Nephron progenitor cell (in vitro differentiated cells): ENCODE measurements at regions not wholly inside any gene's neighbourhood (a gene's known extent, or its start where the extent isn't known, plus 50 kb on each side); places are given as distances from the start of the nearest gene placed in this dataset.

ENCODE experiments used
- DNase-seq: peaks from one replicate; pipeline ENCODE4 v3.0.0; 2021
- H3K27ac Mint-ChIP-seq: 2 replicates; pipeline ENCODE4 v1.8.0; 2021; ENCODE audit warnings: mild to moderate bottlenecking, moderate library complexity, mixed read lengths
- H3K27me3 Mint-ChIP-seq: 2 replicates; pipeline ENCODE4 v1.8.0; 2021; ENCODE audit warnings: mild to moderate bottlenecking, low read depth, mixed read lengths; ENCODE audit not compliant: poor library complexity
- H3K36me3 Mint-ChIP-seq: 2 replicates; pipeline ENCODE4 v1.8.0; 2021; ENCODE audit warnings: low read depth, mixed read lengths
- H3K4me1 Mint-ChIP-seq: 2 replicates; pipeline ENCODE4 v1.8.0; 2021; ENCODE audit warnings: mixed read lengths
- H3K4me3 Mint-ChIP-seq: 2 replicates; pipeline ENCODE4 v1.8.0; 2021; ENCODE audit warnings: mild to moderate bottlenecking, moderate library complexity, mixed read lengths
- H3K9me3 Mint-ChIP-seq: 2 replicates; pipeline ENCODE4 v1.8.0; 2021; ENCODE audit warnings: mild to moderate bottlenecking, moderate library complexity, mixed read lengths
- TF ChIP-seq, protein P1 (sequence below): fragments of 200-600 bp; sonication (generic); IDR thresholded peaks from 2 replicates; pipeline ENCODE4 v1.5.0; 2021; ENCODE audit warnings: antibody characterized with exemption

DNA sequence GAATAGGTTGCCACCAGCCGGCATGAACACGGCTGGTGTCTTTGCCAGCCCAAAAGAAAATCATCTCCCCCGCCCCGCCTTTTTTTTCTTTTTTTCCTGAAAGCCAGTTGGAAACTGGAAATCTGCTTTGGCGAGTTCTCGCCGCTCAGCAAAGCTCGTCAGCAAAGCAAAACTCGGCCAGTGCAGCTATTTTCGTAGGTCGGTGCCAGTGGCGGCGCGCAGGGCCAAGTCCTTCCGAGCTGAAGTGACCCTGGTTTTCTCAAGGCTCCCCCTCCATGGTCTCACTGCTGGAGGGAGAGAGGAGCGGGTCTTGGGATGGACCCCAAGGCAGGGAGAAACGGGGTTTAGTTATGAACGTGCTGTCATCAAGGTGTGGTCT, 248.4 kb upstream of the RTL1 start:
- H3K27ac Mint-ChIP-seq = no peak overlapping the region
- DNase-seq = no peak
- peaks cover 11% of the 10 kb centered on the region for H3K36me3 Mint-ChIP-seq
- TF ChIP-seq, protein P1, sequence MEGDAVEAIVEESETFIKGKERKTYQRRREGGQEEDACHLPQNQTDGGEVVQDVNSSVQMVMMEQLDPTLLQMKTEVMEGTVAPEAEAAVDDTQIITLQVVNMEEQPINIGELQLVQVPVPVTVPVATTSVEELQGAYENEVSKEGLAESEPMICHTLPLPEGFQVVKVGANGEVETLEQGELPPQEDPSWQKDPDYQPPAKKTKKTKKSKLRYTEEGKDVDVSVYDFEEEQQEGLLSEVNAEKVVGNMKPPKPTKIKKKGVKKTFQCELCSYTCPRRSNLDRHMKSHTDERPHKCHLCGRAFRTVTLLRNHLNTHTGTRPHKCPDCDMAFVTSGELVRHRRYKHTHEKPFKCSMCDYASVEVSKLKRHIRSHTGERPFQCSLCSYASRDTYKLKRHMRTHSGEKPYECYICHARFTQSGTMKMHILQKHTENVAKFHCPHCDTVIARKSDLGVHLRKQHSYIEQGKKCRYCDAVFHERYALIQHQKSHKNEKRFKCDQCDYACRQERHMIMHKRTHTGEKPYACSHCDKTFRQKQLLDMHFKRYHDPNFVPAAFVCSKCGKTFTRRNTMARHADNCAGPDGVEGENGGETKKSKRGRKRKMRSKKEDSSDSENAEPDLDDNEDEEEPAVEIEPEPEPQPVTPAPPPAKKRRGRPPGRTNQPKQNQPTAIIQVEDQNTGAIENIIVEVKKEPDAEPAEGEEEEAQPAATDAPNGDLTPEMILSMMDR = no peak
- peaks cover 12% of the 10 kb centered on the region for H3K4me1 Mint-ChIP-seq
- no peak overlapping the region for H3K4me3 Mint-ChIP-seq
- peaks cover 26% of the 10 kb centered on the region for H3K27me3 Mint-ChIP-seq
- peaks cover 45% of the 10 kb centered on the region for H3K9me3 Mint-ChIP-seq

DNA sequence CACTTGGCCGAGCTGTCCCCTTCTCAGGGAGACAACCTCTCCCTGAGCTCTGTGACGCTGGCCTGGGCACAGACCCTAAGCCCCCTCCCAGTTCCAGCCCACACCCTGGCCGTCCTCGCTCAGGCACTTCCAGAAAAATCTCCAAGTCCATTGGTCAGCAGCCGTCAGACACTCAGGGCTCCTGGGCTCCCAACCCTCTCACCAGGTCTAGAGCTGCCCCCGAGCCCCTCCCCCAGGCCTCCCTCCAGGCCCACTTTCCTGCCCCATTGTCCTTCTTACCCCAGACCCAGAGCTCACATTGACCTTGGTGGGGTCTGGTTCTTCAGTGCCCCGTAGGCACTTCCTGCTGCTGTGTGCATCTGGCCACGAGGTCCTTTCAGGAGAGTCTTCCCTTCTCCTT, 249.3 kb upstream of the RTL1 start:
- peaks cover 12% of the 10 kb centered on the region for H3K4me1 Mint-ChIP-seq
- H3K9me3 Mint-ChIP-seq = peaks cover 41% of the 10 kb centered on the region
- TF ChIP-seq, protein P1 = no peak
- peaks cover 27% of the 10 kb centered on the region for H3K27me3 Mint-ChIP-seq
- DNase-seq = no peak
- H3K4me3 Mint-ChIP-seq = no peak overlapping the region
- H3K36me3 Mint-ChIP-seq = peaks cover 3% of the 10 kb centered on the region
- no peak overlapping the region for H3K27ac Mint-ChIP-seq

DNA sequence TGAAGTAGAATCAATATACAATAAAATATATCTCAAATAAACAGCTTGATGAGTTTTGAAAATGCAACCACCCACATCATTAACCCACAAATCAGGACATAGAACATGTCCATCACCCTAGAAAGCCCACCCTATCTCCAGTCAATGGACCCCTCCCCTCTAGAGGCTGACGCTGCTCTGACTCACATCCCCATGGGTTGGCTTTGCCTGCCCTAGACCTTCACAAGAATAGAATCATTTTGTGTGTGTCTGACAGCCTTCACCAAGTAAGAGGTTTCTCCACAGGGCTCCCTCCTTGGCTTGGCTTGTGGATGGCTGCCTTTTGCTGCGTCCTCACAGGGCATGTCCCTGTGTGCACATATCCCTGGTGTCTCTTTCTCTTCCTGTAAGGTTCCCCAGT, 250.2 kb upstream of the RTL1 start:
- no peak overlapping the region for H3K4me3 Mint-ChIP-seq
- H3K4me1 Mint-ChIP-seq = peaks cover 12% of the 10 kb centered on the region
- TF ChIP-seq, protein P1 = no peak
- H3K27ac Mint-ChIP-seq = no peak overlapping the region
- DNase-seq = no peak
- H3K36me3 Mint-ChIP-seq = no peaks in the 10 kb centered on the region
- H3K27me3 Mint-ChIP-seq = peaks cover 27% of the 10 kb centered on the region
- peaks cover 34% of the 10 kb centered on the region for H3K9me3 Mint-ChIP-seq

DNA sequence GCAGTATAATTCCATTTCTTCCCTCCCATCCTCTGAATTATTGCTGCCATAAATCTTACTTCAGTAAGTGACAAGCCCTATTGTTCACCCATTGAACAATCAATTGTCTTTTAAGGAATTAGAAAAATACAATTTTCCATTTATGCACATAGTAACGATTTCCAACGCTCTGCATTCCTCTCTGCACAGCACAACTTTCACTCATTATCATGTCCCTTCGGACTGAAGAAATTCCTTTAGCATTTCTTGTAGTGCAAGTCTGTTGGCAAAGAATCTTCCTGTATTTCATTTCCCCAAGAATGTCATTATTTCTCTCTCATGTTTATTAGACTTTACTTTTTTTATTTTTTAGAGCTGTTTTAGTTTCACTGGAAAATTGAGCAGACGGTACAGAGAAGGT, 252.1 kb upstream of the RTL1 start:
- TF ChIP-seq, protein P1 = no peak
- Mint-ChIP-seq H3K4me3 (no peak overlapping the region), H3K36me3 (no peaks in the 10 kb centered on the region)

DNA sequence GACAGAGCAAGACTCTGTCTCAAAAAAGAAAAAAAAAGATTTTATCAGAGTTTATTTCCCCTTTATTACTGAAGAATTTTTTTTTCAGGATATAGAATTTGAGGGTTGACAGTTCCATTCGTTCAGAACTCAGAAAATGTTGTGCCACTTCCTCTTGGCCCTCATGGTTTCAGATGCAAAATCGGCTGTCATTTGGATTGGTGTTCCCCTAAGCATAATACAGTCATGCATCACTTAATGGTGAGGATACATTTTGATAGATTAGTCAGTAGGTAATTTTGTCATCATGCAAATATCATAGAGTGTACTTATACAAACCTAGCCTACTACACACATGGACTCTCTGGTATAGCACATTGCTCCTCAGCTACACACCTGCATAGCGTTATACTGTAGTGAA, 263.9 kb upstream of the RTL1 start:
- Mint-ChIP-seq H3K27ac (no peak overlapping the region), H3K4me1 (no peaks in the 10 kb centered on the region), H3K9me3 (peaks cover 74% of the 10 kb centered on the region), H3K36me3 (peaks cover 16% of the 10 kb centered on the region), H3K27me3 (peaks cover 3% of the 10 kb centered on the region), H3K4me3 (no peak overlapping the region)
- TF ChIP-seq, protein P1 = no peak
- no peak for DNase-seq

More for the DNA sequence above, 252.1 kb upstream of the RTL1 start:
- DNase-seq = no peak
- peaks cover 22% of the 10 kb centered on the region for H3K27me3 Mint-ChIP-seq
- peaks cover 34% of the 10 kb centered on the region for H3K9me3 Mint-ChIP-seq
- peaks cover 19% of the 10 kb centered on the region for H3K4me1 Mint-ChIP-seq
- no peak overlapping the region for H3K27ac Mint-ChIP-seq

DNA sequence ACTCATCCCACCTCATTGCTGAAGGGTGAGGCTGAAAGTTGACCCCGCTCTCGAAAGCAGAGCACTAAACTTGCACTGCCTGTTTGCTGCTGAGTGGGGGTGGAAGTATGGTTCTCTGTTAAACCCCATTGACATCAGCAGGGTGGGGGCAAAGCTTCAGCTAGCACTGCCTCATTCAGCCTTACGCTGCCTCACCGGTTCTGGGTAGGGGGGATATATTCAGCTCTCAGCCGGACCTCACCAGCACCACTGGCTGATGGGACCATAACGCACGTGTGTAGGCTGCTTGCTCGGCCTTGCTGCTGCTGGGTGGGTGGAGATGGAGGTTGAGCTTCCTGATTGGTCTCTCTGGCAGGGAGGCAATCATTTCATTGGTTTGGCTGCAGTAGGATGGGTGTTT, 265.7 kb upstream of the RTL1 start:
- H3K36me3 Mint-ChIP-seq = peaks cover 17% of the 10 kb centered on the region

More for the DNA sequence above, 265.7 kb upstream of the RTL1 start:
- peaks cover 80% of the 10 kb centered on the region for H3K9me3 Mint-ChIP-seq
- peaks cover 3% of the 10 kb centered on the region for H3K27me3 Mint-ChIP-seq
- no peak for DNase-seq
- no peaks in the 10 kb centered on the region for H3K4me1 Mint-ChIP-seq
- no peak overlapping the region for H3K4me3 Mint-ChIP-seq
- TF ChIP-seq, protein P1 = no peak
- H3K27ac Mint-ChIP-seq = no peak overlapping the region
